ENCODE measurements at regions not wholly inside any gene's neighbourhood (a gene's known extent, or its start where the extent isn't known, plus 50 kb on each side); places are given as distances from the start of the nearest gene placed in this dataset.

DNA sequence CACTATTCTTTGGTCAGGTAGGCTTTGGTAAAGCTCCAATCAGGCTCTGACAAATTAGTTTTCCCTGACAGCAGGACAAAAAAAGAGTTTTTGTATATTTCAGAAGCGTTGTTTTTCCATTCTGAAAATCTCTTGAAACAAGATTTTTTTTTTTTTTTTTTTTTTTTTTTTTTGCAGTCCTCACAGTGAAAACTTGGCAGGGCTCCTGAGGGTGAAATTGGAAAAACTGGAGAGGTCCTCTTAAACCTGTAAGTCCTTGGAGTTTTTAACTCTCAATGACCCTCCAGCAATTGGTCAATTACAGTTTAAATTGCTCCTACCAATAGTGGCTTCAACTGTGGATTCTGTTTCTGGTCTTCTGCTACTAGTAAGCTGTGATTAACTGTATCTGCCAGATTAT lies 244.5 kb upstream of the PKDCC start:
- H3K4me1 Mint-ChIP-seq = no peaks in the 10 kb centered on the region
- H3K4me3 Mint-ChIP-seq = no peak overlapping the region
- no peak overlapping the region for H3K27ac Mint-ChIP-seq
- peaks cover 19% of the 10 kb centered on the region for H3K9me3 Mint-ChIP-seq
- H3K36me3 Mint-ChIP-seq (ENCODE audit: low read depth) = no peaks in the 10 kb centered on the region
- DNase-seq (no peak), ATAC-seq (no peak)
- peaks cover 45% of the 10 kb centered on the region for H3K27me3 Mint-ChIP-seq

- H3K27me3 Mint-ChIP-seq = peaks cover 50% of the 10 kb centered on the region
- no peak for ATAC-seq
- no peak overlapping the region for H3K27ac Mint-ChIP-seq
- DNase-seq = no peak
- peaks cover 15% of the 10 kb centered on the region for H3K9me3 Mint-ChIP-seq
- no peak overlapping the region for H3K4me3 Mint-ChIP-seq
- no peaks in the 10 kb centered on the region for H3K36me3 Mint-ChIP-seq (ENCODE audit: low read depth)
- no peaks in the 10 kb centered on the region for H3K4me1 Mint-ChIP-seq
Measured at GRCh38 chr2:41806286-41806685, 241.5 kb upstream of the PKDCC start.

DNA sequence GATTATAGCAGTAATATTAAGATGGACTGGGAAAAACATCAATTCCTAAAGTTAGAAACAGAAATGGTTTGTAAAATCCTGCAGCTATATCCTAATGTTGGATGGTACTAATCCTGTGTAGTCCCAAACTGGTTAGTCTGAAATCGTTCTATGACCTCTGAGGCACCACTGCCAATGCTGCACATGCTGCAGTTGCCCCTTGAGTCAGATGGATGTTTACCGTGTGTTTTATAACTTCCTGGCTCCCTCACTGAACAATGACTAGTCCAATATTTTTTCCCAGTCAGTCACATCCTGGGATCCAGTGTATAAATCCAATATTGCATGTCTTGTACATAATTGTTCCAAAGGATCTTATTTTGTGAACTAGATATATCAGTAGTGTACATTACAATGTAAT lies 226.7 kb upstream of the PKDCC start:
- H3K27ac Mint-ChIP-seq = no peak overlapping the region

GRCh38 chr2:41826921-41827320 lies 220.9 kb upstream of the PKDCC start:
- Mint-ChIP-seq H3K36me3 (ENCODE audit: low read depth) (no peaks in the 10 kb centered on the region), H3K27ac (no peak overlapping the region), H3K9me3 (no peaks in the 10 kb centered on the region), H3K27me3 (peaks cover 19% of the 10 kb centered on the region), H3K4me1 (no peaks in the 10 kb centered on the region), H3K4me3 (no peak overlapping the region)
- ATAC-seq (no peak), DNase-seq (no peak)

More for the DNA sequence above, 226.7 kb upstream of the PKDCC start:
- Mint-ChIP-seq H3K27me3 (peaks cover 22% of the 10 kb centered on the region), H3K9me3 (peaks cover 16% of the 10 kb centered on the region), H3K4me1 (no peaks in the 10 kb centered on the region), H3K36me3 (ENCODE audit: low read depth) (no peaks in the 10 kb centered on the region), H3K4me3 (no peak overlapping the region)
- no peak for ATAC-seq
- no peak for DNase-seq

GRCh38 chr2:41827354-41827971 lies 220.4 kb upstream of the PKDCC start:
- Mint-ChIP-seq H3K27me3 (peaks cover 18% of the 10 kb centered on the region), H3K27ac (no peak overlapping the region), H3K4me3 (no peak overlapping the region), H3K36me3 (ENCODE audit: low read depth) (no peaks in the 10 kb centered on the region), H3K4me1 (no peaks in the 10 kb centered on the region), H3K9me3 (no peaks in the 10 kb centered on the region)
- ATAC-seq (no peak), DNase-seq (no peak)

DNA sequence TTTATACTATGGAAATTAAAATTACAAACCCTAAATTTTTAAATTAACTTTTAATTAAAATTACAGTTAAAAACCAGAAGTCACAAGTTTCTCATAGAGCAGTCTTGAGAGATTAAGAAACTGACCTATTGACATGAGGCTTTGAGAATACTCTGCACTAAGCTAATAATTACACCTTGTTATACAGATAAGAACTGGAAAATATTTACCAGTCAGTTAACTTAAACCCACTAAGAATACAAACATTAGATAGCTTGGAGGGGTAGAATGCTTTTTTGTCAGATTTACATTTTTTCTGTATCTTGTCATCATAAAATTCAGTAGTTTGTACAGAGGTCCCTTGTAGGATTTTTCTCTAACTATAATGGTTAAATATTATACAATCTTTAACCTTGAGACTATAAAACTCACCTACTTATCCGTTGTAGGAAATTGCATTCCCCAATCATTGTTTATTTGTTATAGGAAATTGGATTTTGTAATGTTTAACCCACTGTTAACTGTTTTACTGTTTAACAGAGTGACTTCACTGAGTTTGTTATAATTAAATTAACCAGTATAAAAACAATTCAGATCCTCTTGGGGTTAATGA lies 219.7 kb upstream of the PKDCC start:
- H3K27me3 Mint-ChIP-seq = peaks cover 17% of the 10 kb centered on the region
- H3K27ac Mint-ChIP-seq = no peak overlapping the region
- no peak for DNase-seq
- ATAC-seq = no peak
- no peaks in the 10 kb centered on the region for H3K4me1 Mint-ChIP-seq
- no peaks in the 10 kb centered on the region for H3K9me3 Mint-ChIP-seq
- no peak overlapping the region for H3K4me3 Mint-ChIP-seq
- H3K36me3 Mint-ChIP-seq (ENCODE audit: low read depth) = no peaks in the 10 kb centered on the region

GRCh38 chr2:41829052-41829451 lies 218.8 kb upstream of the PKDCC start:
- Mint-ChIP-seq H3K4me3 (no peak overlapping the region), H3K27me3 (peaks cover 17% of the 10 kb centered on the region), H3K4me1 (no peaks in the 10 kb centered on the region), H3K9me3 (no peaks in the 10 kb centered on the region), H3K36me3 (ENCODE audit: low read depth) (no peaks in the 10 kb centered on the region), H3K27ac (no peak overlapping the region)
- DNase-seq = no peak
- no peak for ATAC-seq

GRCh38 chr2:41830600-41830999 lies 217.2 kb upstream of the PKDCC start:
- Mint-ChIP-seq H3K4me1 (no peaks in the 10 kb centered on the region), H3K27me3 (peaks cover 28% of the 10 kb centered on the region), H3K36me3 (ENCODE audit: low read depth) (no peaks in the 10 kb centered on the region), H3K27ac (no peak overlapping the region), H3K4me3 (no peak overlapping the region), H3K9me3 (no peaks in the 10 kb centered on the region)
- DNase-seq = no peak
- ATAC-seq = no peak

DNA sequence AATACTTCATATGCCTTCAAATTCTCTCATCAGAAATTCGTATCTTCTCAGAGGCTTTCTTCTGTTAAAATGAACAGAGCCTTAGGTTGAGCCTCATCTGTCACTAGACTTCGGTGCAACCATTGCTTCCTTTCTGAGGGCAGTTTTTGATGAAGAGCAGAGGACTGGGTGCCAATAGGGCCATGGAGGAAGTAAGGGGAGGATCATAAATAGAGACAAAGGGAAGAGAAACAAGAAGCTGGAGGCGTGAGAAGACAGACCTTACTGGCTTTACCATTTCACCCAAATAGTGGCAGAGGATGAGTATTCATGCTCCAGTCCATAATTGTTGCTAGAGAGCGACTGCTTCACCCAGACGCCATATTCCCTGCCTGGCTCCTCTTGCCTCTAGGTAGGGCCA lies 215.6 kb upstream of the PKDCC start:
- Mint-ChIP-seq H3K9me3 (no peaks in the 10 kb centered on the region), H3K27ac (no peak overlapping the region), H3K4me1 (no peaks in the 10 kb centered on the region), H3K36me3 (ENCODE audit: low read depth) (no peaks in the 10 kb centered on the region), H3K4me3 (no peak overlapping the region), H3K27me3 (peaks cover 32% of the 10 kb centered on the region)
- ATAC-seq = no peak
- DNase-seq = no peak

- no peaks in the 10 kb centered on the region for H3K4me1 Mint-ChIP-seq
- H3K27me3 Mint-ChIP-seq = peaks cover 37% of the 10 kb centered on the region
- H3K9me3 Mint-ChIP-seq = no peaks in the 10 kb centered on the region
- ATAC-seq = no peak
- no peak overlapping the region for H3K4me3 Mint-ChIP-seq
- no peaks in the 10 kb centered on the region for H3K36me3 Mint-ChIP-seq (ENCODE audit: low read depth)
- DNase-seq = no peak
- H3K27ac Mint-ChIP-seq = no peak overlapping the region
Measured at GRCh38 chr2:41835401-41835800, 212.4 kb upstream of the PKDCC start.

- Mint-ChIP-seq H3K4me3 (no peak overlapping the region), H3K27ac (no peak overlapping the region), H3K27me3 (peaks cover 33% of the 10 kb centered on the region), H3K4me1 (peaks cover 10% of the 10 kb centered on the region), H3K36me3 (ENCODE audit: low read depth) (no peaks in the 10 kb centered on the region), H3K9me3 (no peaks in the 10 kb centered on the region)
- ATAC-seq (no peak), DNase-seq (peak; percentile 6)
Measured at GRCh38 chr2:41836948-41837347, 210.9 kb upstream of the PKDCC start.

GRCh38 chr2:41837610-41838009 lies 210.2 kb upstream of the PKDCC start:
- ATAC-seq (no peak), DNase-seq (no peak)
- H3K27me3 Mint-ChIP-seq = peaks cover 32% of the 10 kb centered on the region
- H3K36me3 Mint-ChIP-seq (ENCODE audit: low read depth) = no peaks in the 10 kb centered on the region
- H3K9me3 Mint-ChIP-seq = no peaks in the 10 kb centered on the region
- peaks cover 13% of the 10 kb centered on the region for H3K4me1 Mint-ChIP-seq
- H3K4me3 Mint-ChIP-seq = no peak overlapping the region
- no peak overlapping the region for H3K27ac Mint-ChIP-seq

GRCh38 chr2:41840702-41841551 lies 206.9 kb upstream of the PKDCC start:
- Mint-ChIP-seq H3K27me3 (peaks cover 14% of the 10 kb centered on the region), H3K4me1 (peaks cover 13% of the 10 kb centered on the region), H3K27ac (peak overlapping the region; percentile 82), H3K36me3 (ENCODE audit: low read depth) (no peaks in the 10 kb centered on the region), H3K4me3 (peak overlapping the region; percentile 88), H3K9me3 (no peaks in the 10 kb centered on the region)
- ATAC-seq (peak; percentile 100), DNase-seq (peak; percentile 97)

DNA sequence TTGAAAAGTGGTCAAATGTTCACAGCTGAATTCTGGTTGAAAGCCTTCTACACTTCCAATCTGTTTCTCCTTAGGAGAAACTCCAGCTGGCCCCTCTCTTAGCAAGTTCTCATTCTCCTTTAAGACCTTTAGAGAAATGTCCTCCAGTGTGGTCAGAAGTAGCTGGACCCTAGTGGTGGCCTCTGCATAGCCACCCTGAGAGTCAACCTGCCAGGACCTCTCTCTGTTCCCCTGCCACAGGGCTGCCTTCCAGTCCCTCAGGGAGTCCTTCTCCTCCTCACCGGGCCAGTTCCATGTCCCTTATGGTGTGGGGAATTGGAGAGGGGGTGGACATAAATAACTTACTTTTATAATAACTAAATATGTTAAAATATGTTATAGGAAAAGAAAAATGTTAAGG lies 200.9 kb upstream of the PKDCC start:
- ATAC-seq (no peak), DNase-seq (no peak)
- peaks cover 22% of the 10 kb centered on the region for H3K27me3 Mint-ChIP-seq
- no peaks in the 10 kb centered on the region for H3K36me3 Mint-ChIP-seq (ENCODE audit: low read depth)
- no peak overlapping the region for H3K27ac Mint-ChIP-seq
- no peak overlapping the region for H3K4me3 Mint-ChIP-seq
- peaks cover 2% of the 10 kb centered on the region for H3K4me1 Mint-ChIP-seq
- no peaks in the 10 kb centered on the region for H3K9me3 Mint-ChIP-seq
